Cardiac fibroblast (primary cell): ENCODE measurements at regions not wholly inside any gene's neighbourhood (a gene's known extent, or its start where the extent isn't known, plus 50 kb on each side); places are given as distances from the start of the nearest gene placed in this dataset.

ENCODE experiments used
- DNase-seq, 2 donors: peaks; one replicate each; pipeline versions ENCODE4 v3.0.0 to v3.0.0-alpha.2; 2010; ENCODE audit warnings: low read depth in 2 of 2
- H3K4me3 ChIP-seq, 2 donors: replicated peaks in 1 of 2; 1 replicate in 1 of 2; 2 replicates in 1 of 2; pipeline ENCODE4 v1.5.1; 2011; ENCODE audit warnings: low read depth in 2 of 2, low read length in 2 of 2, mild to moderate bottlenecking in 2 of 2, moderate library complexity in 1 of 2
- TF ChIP-seq, protein P1 (sequence below): IDR thresholded peaks from one replicate; pipeline ENCODE4 v1.5.1; 2011; ENCODE audit warnings: low read depth, mild to moderate bottlenecking, low read length, inconsistent platforms

- H3K4me3 ChIP-seq: no peak overlapping the region
- TF ChIP-seq, protein P1, sequence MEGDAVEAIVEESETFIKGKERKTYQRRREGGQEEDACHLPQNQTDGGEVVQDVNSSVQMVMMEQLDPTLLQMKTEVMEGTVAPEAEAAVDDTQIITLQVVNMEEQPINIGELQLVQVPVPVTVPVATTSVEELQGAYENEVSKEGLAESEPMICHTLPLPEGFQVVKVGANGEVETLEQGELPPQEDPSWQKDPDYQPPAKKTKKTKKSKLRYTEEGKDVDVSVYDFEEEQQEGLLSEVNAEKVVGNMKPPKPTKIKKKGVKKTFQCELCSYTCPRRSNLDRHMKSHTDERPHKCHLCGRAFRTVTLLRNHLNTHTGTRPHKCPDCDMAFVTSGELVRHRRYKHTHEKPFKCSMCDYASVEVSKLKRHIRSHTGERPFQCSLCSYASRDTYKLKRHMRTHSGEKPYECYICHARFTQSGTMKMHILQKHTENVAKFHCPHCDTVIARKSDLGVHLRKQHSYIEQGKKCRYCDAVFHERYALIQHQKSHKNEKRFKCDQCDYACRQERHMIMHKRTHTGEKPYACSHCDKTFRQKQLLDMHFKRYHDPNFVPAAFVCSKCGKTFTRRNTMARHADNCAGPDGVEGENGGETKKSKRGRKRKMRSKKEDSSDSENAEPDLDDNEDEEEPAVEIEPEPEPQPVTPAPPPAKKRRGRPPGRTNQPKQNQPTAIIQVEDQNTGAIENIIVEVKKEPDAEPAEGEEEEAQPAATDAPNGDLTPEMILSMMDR: no peak
- DNase-seq: no peak
Observed at GRCh38 chrX:22934640-22935039, 65.1 kb upstream of the DDX53 start.

- DNase-seq: no peak
Observed at GRCh38 chrX:22944945-22945344, 54.8 kb upstream of the DDX53 start.

More at GRCh38 chrX:22944945-22945344, 54.8 kb upstream of the DDX53 start:
- H3K4me3 ChIP-seq: no peak overlapping the region
- TF ChIP-seq, protein P1: no peak
